Spleen (tissue), 11 donors: ENCODE measurements at regions not wholly inside any gene's neighbourhood (a gene's known extent, or its start where the extent isn't known, plus 50 kb on each side); places are given as distances from the start of the nearest gene placed in this dataset.

Source experiments
- DNase-seq: peaks from one replicate; pipeline ENCODE4 v3.0.0-alpha.2; 2020
- H3K27ac ChIP-seq, 8 donors: fragments of 200-600 bp; sonication (generic) in 7 of 8; 1 replicate in 4 of 8; 2 replicates in 4 of 8; pipeline versions ENCODE4 v1.5.0 to v1.8.0; 2016 to 2021; ENCODE audit warnings: inconsistent platforms in 4 of 8, mild to moderate bottlenecking in 4 of 8, moderate library complexity in 1 of 8
- H3K27me3 ChIP-seq, 7 donors: fragments of 200-600 bp; sonication (generic) in 6 of 7; replicated peaks in 1 of 7; 1 replicate in 4 of 7; 2 replicates in 3 of 7; pipeline versions ENCODE4 v1.5.0 to v1.8.0; 2016 to 2021; ENCODE audit warnings: inconsistent platforms in 3 of 7, mild to moderate bottlenecking in 1 of 7
- H3K36me3 ChIP-seq, 6 donors: fragments of 200-600 bp; sonication (generic) in 5 of 6; 1 replicate in 4 of 6; 2 replicates in 2 of 6; pipeline versions ENCODE4 v1.5.0 to v1.8.0; 2016 to 2021; ENCODE audit warnings: inconsistent platforms in 2 of 6
- H3K4me1 ChIP-seq, 6 donors: fragments of 200-600 bp; sonication (generic) in 5 of 6; 1 replicate in 3 of 6; 2 replicates in 3 of 6; pipeline versions ENCODE4 v1.5.0 to v1.8.0; 2016 to 2021; ENCODE audit warnings: inconsistent platforms in 3 of 6
- H3K4me3 ChIP-seq, 8 donors: fragments of 200-600 bp; sonication (generic) in 7 of 8; 1 replicate in 4 of 8; 2 replicates in 4 of 8; pipeline versions ENCODE4 v1.5.0 to v1.8.0; 2016 to 2021; ENCODE audit warnings: inconsistent platforms in 4 of 8, mild to moderate bottlenecking in 4 of 8, moderate library complexity in 2 of 8
- H3K9me3 ChIP-seq, 8 donors: fragments of 200-600 bp; sonication (generic) in 7 of 8; 1 replicate in 4 of 8; 2 replicates in 4 of 8; pipeline versions ENCODE4 v1.5.0 to v1.8.0; 2016 to 2021; ENCODE audit warnings: inconsistent platforms in 4 of 8
- CTCF ChIP-seq, 11 experiments: fragments of 200-600 bp in 7 of 11; fragments of 450-650 bp in 4 of 11; sonication (generic) in 4 of 11; IDR thresholded peaks in 8 of 11; conservative IDR thresholded peaks in 3 of 11; 1 replicate in 7 of 11; 2 replicates in 4 of 11; pipeline versions ENCODE4 v1.4.0 to v1.8.0; 2016 to 2021; ENCODE audit warnings: antibody characterized with exemption in 11 of 11, inconsistent platforms in 4 of 11, mild to moderate bottlenecking in 1 of 11
- POLR2A ChIP-seq, 3 donors: fragments of 450-650 bp; IDR thresholded peaks; one replicate each; pipeline ENCODE4 v1.5.1; 2017; ENCODE audit warnings: antibody characterized with exemption in 3 of 3, mild to moderate bottlenecking in 1 of 3
- POLR2AphosphoS5 ChIP-seq, 3 donors: sonication (generic); formaldehyde crosslinking; IDR thresholded peaks; one replicate each; pipeline ENCODE4 v1.5.1; 2017; ENCODE audit warnings: antibody characterized with exemption in 3 of 3
- WGBS, 5 donors: extraction: QIAGEN DNeasy Blood & Tissue Kit in 3 of 5; methylation state at CpG; one replicate each; pipeline versions ENCODE4 v1.1.5 to v1.1.7; 2013 to 2018; 5-methylcytosine and 5-hydroxymethylcytosine counted together
- intact Hi-C: fragments of 100-400 bp; cut with DNase I; formaldehyde crosslinking; loops from one replicate; pipeline ENCODE4 v1.15.0; 2023; ENCODE audit warnings: low total_unique reads
- donor health status: healthy with polysubstance abuse.
- donor health status: DM: no; HTN: no; CAD: no; lungs with moderate emphysema.
- donor health status: DM: no; HTN: no; CAD: no.
- donor health status: Bipolar disorder and iron deficiency.
- donor health status: healthy.
- donor health status: DM: no; HTN: no; CAD: no.
- donor health status: DM: yes; HTN: yes; CAD: no.

DNA sequence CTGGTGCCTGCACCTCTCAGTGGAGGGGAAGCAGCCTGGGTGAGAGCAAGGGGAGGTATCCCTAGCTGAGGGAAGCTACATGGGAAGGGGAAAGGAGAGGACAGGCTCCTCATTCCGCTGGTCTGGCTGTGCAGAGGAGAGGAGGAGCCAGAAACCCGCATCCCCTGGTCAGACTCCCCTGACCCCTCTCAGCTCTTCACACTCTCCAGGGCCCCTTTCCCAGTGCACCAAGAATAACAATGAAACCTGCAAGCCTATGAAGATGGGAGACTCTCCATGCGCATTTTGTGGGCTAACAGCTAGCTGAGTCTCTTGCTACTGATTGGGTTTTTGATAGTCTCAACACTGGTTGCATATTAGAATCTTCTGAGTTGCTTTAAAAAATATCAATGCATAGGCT, 319.9 kb upstream of the COBL start:
- intact Hi-C loops = no loop called here
- Histone ChIP-seq H3K4me3 (no peak overlapping the region), H3K9me3 (peaks cover 0 to 19% (median 0%) of the 10 kb centered on the region in 8 donors), H3K36me3 (no peaks in the 10 kb centered on the region), H3K4me1 (peaks cover 0 to 10% (median 0%) of the 10 kb centered on the region in 6 donors), H3K27me3 (no peaks in the 10 kb centered on the region), H3K27ac (no peak overlapping the region)
- WGBS, 5 donors = 51 to 83% (median 81%) methylated on average over 2 to 3 of the region's 3 CpGs
- no peak for DNase-seq
- no peak for TF ChIP-seq POLR2A (IDR thresholded peaks at IDR 0.05)
- no peak for TF ChIP-seq CTCF (IDR thresholded peaks at IDR 0.05 in 8 of 11, conservative IDR thresholded peaks at IDR 0.05 in 3 of 11)
- TF ChIP-seq POLR2AphosphoS5 (IDR thresholded peaks at IDR 0.05) = no peak

DNA sequence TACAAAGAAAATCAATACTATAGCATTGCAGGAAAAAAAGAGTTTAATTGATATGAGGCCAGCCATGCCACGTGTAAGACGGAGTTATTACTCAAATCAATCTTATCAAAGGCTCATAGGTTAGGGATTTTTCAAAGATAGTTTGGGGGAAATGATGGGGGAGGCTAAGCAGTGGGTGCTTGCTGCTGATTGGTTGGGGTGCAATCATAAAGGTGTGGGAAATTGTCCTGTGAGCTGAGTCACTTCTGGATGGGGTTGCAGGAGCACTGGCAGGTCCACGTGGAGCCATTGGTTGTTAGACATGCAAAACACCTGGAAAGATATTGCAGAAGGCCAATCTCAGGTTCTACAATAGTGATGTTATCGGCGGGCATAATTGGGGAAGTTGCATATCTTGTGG, 319.2 kb upstream of the COBL start:
- intact Hi-C loops = no loop called here
- no peaks in the 10 kb centered on the region for H3K27me3 ChIP-seq
- peaks cover 0 to 23% (median 0%) of the 10 kb centered on the region in 8 donors for H3K9me3 ChIP-seq
- TF ChIP-seq POLR2A (IDR thresholded peaks at IDR 0.05) (no peak), CTCF (IDR thresholded peaks at IDR 0.05 in 8 of 11, conservative IDR thresholded peaks at IDR 0.05 in 3 of 11) (no peak), POLR2AphosphoS5 (IDR thresholded peaks at IDR 0.05) (no peak)
- WGBS, 5 donors = 70 to 76% (median 71%) methylated on average over 5 of the region's 5 CpGs
- no peaks in the 10 kb centered on the region for H3K36me3 ChIP-seq
- H3K27ac ChIP-seq = no peak overlapping the region
- H3K4me1 ChIP-seq = peaks cover 0 to 4% (median 0%) of the 10 kb centered on the region in 6 donors
- no peak overlapping the region for H3K4me3 ChIP-seq
- no peak for DNase-seq

- Histone ChIP-seq H3K9me3 (peaks cover 0 to 30% (median 0%) of the 10 kb centered on the region in 8 donors), H3K27ac (no peak overlapping the region), H3K4me1 (no peaks in the 10 kb centered on the region), H3K36me3 (no peaks in the 10 kb centered on the region), H3K4me3 (no peak overlapping the region), H3K27me3 (no peaks in the 10 kb centered on the region)
- intact Hi-C loops = no loop called here
- no peak for TF ChIP-seq CTCF (IDR thresholded peaks at IDR 0.05 in 8 of 11, conservative IDR thresholded peaks at IDR 0.05 in 3 of 11)
- no peak for TF ChIP-seq POLR2AphosphoS5 (IDR thresholded peaks at IDR 0.05)
- no peak for TF ChIP-seq POLR2A (IDR thresholded peaks at IDR 0.05)
- 70 to 84% (median 78%) methylated on average over 2 of the region's 2 CpGs for WGBS, 5 donors
- DNase-seq = no peak
Measured at GRCh38 chr7:51634538-51634937, 317.9 kb upstream of the COBL start.

GRCh38 chr7:51634025-51634424, 317.4 kb upstream of the COBL start:
- TF ChIP-seq POLR2A (IDR thresholded peaks at IDR 0.05) (no peak), CTCF (IDR thresholded peaks at IDR 0.05 in 8 of 11, conservative IDR thresholded peaks at IDR 0.05 in 3 of 11) (no peak), POLR2AphosphoS5 (IDR thresholded peaks at IDR 0.05) (no peak)
- Histone ChIP-seq H3K27ac (no peak overlapping the region), H3K27me3 (no peaks in the 10 kb centered on the region), H3K36me3 (no peaks in the 10 kb centered on the region), H3K4me1 (no peaks in the 10 kb centered on the region), H3K9me3 (peaks cover 0 to 30% (median 0%) of the 10 kb centered on the region in 8 donors), H3K4me3 (no peak overlapping the region)
- intact Hi-C loops = no loop called here
- no peak for DNase-seq
- WGBS, 5 donors = 73 to 84% (median 80%) methylated on average over 2 of the region's 2 CpGs
